GM19193 (cell line): ENCODE measurements at regions not wholly inside any gene's neighbourhood (a gene's known extent, or its start where the extent isn't known, plus 50 kb on each side); places are given as distances from the start of the nearest gene placed in this dataset.

Experiments used
- POLR2A ChIP-seq: IDR thresholded peaks from 4 replicates; pipeline ENCODE4 v1.6.1; 2011; ENCODE audit not compliant: insufficient read depth, insufficient read length; ENCODE audit errors: extremely low read depth

DNA sequence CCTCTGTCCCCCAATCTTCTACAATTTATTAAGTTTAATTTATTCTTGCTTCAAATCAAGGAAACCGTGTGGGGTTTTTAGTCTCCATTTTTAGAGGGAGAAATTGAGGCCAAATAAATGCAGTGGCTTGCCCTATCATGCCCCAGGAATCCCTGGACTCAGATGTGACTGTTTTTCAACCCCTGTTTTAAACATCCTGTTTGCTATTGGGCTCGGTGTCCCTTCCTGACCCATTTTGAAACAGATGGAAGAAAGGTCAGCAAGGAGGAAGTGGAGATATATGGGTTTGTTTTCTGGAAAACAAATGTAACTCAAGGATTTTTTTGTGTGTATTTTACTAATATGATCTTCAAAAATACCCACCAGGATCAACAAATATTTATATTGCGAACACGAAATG is 84.7 kb downstream of the DACT1 start:
- no peak for TF ChIP-seq POLR2A

DNA sequence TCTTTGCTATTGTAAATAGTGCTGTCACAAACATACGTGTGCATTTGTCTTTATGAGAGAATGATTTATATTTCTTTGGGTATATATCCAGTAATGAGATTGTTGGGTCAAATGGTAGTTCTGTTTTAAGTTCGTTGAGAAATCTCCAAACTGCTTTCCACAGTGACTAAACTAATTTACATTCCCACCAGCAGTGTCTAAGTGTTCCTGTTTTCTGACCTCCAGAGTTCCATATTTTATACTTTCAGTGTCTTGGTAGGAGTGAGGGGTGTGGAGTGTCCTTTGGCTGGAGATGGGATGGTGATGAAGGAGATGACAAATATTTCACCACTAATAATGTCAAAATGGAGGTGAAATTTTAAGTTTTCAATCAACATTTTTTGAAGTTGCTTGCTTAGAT is 86.4 kb downstream of the DACT1 start:
- no peak for TF ChIP-seq POLR2A

DNA sequence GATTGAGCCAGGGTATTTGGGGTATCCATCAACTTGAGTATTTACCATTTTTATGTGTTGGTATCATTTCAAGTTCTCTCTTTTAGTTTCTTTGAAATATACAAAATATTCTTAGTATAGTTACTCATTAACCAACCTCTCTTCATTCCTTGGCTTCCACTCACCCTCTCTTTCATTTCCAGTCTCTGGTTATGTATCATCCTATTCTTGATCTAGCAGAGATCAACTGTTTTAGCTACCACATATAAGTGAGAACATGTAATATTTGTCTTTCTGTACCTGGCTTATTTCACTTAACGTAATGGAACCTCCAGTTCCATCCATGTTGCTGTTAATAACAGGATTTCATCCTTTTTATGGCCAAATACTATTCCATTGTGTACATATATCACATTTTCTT is 86.9 kb downstream of the DACT1 start:
- no peak for TF ChIP-seq POLR2A

DNA sequence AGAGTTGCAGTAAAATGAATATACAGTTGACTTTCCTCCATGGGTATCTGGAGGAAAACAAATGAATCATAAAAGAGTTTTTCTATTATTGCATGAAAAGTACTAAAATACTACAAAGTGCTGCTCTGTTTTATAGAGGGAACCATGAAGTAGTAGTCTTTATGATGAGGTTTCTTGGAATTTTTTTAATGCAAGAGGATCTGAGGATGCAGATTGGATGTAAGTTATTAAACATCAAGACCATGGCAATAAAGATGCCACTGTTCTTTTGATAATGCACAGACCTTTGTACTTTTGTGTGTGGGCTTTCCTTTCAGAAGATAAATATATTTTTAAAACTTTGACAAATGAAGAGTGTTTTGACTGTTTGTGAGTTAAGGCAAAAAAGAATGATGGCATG is 87.5 kb downstream of the DACT1 start:
- no peak for TF ChIP-seq POLR2A

- no peak for TF ChIP-seq POLR2A
Measured at GRCh38 chr14:58725871-58726270, 88.1 kb downstream of the DACT1 start.

- TF ChIP-seq POLR2A: no peak
Measured at GRCh38 chr14:58730792-58731464, 93.2 kb downstream of the DACT1 start.

DNA sequence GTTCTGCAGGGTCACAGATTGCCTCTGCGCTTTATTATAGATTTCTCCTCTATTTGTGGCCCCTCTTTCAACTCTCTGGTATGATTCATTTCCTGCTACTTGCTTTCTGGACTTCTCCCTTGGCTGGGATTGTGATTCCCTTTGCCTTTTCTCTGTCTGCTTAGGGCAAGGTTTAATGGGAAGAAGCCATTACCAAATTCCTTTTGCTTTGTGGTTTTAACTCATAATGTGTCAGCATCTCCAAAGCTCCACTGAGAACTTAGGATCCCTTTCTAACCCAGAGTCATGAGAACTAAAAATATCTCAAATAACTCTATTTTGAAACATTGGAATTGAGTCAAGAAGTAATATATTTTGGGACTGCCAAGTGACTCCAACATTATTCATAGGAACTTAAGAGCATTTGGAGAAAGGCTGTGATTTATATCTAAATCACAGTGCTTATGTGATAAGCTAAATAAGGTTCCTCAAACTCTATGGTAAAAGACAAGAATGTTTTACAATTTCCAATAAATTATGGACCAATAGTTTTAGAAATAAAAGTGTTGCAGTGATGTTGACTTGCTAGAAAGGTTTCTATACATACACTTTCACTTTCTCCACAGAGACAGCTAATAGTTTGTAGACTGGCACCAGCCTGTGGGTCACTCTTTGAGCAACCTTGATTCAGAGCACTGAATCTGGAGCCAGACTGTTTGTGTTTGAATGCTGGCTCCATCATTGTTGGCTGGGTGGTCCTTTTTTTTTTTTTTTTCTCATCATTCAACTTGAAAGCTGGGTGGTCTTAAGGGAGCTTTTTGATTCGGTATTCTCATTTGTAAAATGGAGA is 93.9 kb downstream of the DACT1 start:
- no peak for TF ChIP-seq POLR2A

DNA sequence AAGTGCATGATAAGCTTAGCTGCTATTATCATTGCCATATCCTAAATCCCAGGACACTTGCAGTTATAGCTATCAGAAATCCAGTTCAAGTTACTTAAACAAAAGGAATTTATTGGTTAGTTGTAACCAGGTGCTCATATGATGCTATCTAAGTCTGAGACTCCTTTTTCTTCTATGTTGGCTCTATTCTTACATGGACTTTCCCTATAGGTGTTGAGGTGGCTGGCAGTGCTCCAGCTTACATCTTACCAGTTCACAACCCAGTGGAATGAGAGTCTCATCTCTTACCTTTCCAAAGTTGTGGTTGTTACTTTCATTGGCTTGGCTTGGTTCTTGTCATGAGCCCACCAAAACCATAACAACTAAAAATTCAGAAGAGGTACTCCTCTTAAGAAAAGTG is 94.6 kb downstream of the DACT1 start:
- no peak for TF ChIP-seq POLR2A

- TF ChIP-seq POLR2A: no peak
Measured at GRCh38 chr14:58733451-58734208, 95.9 kb downstream of the DACT1 start.

DNA sequence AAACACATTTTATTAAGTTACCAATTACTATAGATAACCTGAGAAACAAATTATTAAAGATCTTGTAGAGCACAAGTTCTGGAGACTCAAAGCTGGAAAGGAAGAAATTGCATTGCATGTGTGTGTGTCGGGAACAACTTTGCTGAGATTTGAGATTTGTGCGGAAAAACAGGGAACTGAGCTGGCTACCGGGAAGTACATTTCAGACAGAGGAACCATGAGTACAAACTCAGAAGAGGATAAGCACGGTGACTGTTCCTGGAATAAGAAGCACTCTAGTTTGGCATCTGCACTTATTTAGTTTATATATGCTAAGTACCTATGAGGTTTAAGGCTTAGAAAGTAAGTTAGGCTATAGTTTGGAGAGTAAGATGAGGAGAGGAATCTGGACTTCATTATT is 97.8 kb downstream of the DACT1 start:
- no peak for TF ChIP-seq POLR2A

DNA sequence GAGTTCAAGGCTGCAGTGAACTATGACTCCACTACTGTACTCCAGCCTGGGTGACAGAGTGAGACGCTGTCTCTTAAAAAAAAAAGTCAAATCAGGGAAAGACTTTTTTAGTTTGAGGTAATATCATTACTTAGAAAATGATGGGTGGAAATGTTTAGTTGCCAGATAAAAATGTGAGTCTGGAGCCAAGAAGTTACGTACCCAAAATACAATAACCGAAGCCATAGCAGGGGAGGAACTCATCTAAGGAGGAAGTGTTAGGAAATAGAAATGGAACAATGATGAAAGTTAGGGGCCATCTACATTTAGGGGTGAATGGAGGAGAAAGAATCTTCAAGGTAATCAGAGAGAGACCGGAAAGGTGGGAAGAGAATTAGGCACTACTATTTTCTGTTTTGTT is 98.8 kb downstream of the DACT1 start:
- no peak for TF ChIP-seq POLR2A

- TF ChIP-seq POLR2A: no peak
Measured at GRCh38 chr14:58737511-58737910, 99.7 kb downstream of the DACT1 start.

- TF ChIP-seq POLR2A: no peak
Measured at GRCh38 chr14:58738189-58738836, 100.6 kb downstream of the DACT1 start.

- TF ChIP-seq POLR2A: no peak
Measured at GRCh38 chr14:58738876-58739275, 101.1 kb downstream of the DACT1 start.

- TF ChIP-seq POLR2A: no peak
Measured at GRCh38 chr14:58739674-58740073, 101.9 kb downstream of the DACT1 start.
